ENCODE measurements at regions not wholly inside any gene's neighbourhood (a gene's known extent, or its start where the extent isn't known, plus 50 kb on each side); places are given as distances from the start of the nearest gene placed in this dataset.
"Not testable (repeated sequence)": the region's sequence is repeated elsewhere in the genome, so short reads cannot be mapped to it uniquely, and the experiment has no call there.

DNA sequence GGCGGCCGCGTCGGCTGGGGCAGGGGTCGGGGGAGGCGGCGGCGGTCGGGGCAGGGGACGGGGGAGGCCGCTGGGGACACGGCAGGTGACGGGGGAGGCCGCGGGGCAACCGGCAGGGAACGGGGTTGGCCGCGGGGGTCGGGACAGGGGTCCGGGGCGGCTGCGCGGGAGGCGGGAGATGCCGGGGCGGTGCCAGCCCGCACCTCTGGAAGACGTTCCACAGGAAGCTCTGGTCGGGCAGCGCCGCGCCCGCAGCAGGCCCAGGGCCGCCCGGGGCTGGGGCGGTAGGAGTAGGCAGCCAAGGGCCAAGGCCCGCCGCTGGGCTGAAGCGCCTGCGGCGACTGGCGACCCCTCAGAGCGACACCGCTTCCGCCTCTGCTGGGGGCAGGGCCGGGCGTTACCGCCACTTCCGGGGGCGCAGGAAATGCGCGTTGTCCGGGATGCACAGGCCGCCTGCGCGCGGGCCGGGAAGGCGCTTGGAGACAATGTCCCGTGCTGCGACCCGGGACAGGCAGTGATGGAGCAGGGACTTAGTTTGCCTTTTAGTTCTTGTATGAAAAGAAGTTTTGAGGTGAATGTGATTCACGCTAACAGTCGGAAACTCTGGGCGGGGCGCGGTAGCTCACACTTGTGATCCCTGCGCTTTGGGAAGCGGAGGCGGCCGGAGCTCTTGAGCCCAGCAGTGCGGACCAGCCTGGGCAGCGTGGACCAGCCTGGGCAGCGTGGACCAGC is 110.0 kb upstream of the LPCAT1 start:
- peak; percentile 48 for DNase-seq

DNA sequence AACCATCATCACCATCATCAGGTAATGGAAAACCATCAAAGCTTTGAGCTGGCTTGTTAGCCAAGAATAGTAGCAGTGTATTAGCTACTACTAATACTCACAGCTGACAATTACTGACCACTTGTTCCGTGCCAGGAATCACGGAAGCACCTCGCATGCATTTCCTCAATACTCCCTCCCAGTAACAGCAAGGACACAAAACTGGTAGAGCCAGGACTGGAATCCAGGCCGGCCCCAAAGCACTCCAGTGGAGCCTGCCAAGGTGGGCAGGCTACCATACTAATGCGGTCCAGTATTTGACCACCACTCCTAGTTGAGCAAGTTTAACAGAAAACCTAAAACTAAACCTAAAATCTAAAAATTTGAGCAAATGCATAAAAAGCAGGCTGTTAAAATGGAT is 107.2 kb upstream of the LPCAT1 start:
- DNase-seq = not testable (repeated sequence)

DNA sequence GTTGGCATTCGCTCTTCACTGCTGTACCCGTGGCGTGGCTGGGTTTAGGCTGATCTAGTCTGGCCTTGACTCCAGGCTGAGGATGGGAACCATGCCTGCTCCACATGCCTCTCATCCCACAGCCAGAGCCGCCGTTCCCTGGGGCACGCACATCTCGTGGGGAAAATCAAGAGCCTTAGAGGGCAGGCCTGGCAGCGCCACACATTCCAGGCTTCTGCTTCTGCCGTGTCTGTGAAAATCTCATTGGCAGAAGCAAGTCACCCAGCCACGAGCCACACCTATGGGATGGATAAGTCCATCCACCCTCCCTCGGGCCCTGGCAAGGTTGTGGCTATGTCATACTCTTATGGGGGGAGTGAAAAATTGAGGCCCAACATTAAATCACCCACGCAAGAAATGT is 102.6 kb upstream of the LPCAT1 start:
- DNase-seq = not testable (repeated sequence)

DNA sequence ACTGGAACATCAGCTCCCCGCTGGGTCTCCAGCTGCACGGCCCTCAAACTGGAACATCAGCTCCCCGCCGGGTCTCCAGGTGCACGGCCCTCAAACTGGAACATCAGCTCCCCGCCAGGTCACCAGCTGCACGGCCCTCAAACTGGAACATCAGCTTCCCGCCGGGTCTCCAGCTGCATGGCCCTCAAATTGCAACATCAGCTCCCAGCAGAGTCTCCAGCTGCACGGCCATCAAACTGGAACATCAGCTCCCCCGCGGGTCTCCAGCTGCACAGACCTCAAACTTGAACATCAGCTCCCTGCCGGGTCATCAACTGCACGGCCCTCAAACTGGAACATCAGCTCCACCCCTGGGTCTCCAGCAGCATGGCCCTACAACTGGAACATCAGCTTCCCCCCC is 95.8 kb upstream of the LPCAT1 start:
- not testable (repeated sequence) for DNase-seq

DNA sequence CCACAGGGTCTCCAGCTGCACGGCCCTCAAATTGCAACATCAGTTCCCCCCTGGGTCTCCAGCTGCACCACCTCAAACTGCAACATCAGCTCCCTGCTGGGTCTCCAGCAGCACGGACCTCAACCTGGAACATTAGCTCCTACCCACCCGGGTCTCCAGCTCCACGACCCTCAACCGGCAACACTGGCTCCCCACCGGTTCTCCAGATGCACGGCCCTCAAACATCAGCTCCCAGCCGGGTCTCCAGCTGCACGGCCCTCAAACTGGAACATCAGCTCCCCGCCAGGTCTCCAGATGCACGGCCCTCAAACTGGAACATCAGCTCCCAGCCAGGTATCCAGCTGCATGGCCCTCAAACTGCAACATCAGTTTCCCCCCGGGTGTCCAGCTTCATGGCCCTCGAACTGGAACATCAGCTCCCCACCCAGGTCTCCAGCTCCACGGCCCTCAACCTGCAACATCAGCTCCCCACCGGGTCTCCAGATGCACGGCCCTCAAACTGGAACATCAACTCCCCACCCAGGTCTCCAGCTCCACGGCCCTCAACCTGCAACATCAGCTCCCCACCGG is 94.6 kb upstream of the LPCAT1 start:
- DNase-seq = not testable (repeated sequence)

DNA sequence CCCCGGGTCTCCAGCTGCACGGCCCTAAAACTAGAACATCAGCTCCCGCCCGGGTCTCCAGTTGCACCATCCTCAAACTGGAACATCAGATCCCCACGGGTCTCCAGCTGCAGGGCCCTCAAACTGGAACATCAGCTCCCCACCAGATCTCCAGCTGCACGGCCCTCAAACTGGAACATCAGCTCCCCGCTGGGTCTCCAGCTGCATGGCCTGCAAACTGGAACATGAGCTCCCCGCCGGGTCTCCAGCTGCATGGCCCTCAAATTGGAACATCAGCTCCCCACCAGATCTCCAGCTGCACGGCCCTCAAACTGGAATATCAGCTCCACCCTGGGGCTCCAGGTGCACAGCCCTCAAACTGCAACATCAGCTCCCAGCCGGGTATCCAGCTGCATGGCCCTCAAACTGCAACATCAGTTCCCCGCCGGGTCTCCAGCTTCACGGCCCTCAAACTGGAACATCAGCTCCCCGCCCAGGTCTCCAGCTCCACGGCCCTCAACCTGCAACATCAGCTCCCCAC is 93.5 kb upstream of the LPCAT1 start:
- DNase-seq = not testable (repeated sequence)

DNA sequence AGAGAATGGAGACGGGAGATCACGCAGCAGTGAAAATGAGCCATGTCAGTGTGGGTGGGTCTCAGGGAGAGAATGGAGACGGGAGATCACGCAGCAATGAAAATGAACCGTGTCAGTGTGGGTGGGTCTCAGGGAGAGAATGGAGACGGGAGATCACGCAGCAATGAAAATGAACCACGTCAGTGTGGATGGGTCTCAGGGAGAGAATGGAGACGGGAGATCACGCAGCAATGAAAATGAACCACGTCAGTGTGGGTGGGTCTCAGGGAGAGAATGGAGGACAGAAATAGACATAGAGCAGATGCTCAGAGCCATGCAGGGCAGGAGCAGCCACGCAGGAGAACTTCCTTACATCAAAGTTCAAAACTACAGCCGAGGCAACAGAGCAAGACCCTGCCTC is 89.8 kb upstream of the LPCAT1 start:
- DNase-seq = not testable (repeated sequence)

DNA sequence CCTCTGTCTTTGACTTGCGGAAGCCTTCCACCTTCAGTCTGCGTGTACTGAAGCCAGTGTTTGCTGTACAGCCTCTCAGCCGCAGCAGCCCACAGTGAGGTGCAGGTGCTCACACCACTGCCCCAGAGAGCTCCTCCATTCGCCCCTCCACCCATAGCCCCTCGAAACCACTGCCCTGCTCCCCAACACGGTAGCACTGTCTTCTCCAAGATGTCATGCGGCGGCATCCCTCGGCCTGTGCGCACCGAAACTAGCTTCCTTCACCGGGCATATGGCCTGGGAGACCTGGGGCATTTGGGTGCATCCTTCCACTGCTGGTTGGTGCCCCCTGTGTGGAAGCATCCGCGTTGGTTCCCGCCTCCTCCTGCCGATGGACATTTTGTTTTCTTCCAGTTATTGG is 86.8 kb upstream of the LPCAT1 start:
- not testable (repeated sequence) for DNase-seq

DNA sequence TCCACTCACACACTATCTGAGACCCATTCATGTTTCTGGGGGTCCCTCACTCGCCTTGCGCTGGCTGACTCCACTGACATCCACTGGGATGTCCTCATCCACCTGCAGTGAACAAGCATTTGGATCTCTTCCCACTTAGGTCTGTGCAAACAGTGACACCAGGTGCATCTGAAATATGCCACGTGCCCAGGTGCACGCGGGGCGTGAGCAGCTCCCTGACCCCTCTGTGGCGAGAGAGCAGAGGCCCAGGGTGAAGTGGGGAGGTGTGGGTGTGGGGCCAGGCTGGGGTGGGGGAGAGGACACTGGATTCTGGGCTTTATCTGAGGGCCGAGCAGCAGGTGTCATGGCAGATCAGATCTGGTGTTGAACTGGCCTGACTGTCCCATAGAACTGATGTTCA is 85.4 kb upstream of the LPCAT1 start:
- DNase-seq = not testable (repeated sequence)

DNA sequence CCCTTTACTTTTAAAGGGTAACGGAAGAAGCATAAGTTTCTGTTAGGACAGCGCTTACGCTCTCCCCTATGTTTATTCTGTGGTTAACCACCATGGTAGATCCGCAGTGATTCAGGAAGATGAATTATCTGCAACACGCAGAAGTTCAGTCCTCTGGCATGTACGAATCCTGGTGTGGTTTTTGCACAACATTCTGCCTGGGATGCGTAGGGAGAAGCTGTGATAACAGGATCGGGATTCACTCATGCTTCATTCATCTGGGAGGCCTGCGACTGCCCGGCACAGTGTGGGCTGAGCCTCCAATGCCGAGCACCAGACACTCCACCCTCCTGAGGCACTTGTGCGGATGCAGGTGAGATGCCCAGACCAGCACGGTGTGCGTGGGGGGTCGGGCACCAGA is 84.6 kb upstream of the LPCAT1 start:
- DNase-seq = not testable (repeated sequence)

DNA sequence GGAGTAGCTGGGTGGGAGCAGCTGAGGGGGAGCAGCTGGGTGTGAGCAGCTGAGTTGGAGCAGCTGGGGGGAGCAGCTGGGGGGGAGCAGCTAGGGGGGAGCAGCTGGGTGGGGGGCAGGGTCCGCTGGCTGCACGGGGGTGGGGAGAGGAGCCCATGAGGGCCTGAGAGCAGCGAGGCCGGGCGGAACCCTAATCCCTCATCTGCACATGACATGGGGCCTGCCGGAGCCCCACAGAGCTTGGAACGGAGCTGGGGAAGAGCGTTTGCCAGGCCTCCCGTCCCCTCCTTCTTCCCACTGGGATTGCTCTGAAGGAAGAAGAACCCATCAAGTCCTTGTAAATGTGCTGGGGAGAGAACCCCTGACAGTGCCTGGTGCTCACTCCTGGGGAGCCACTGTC is 83.2 kb upstream of the LPCAT1 start:
- not testable (repeated sequence) for DNase-seq

DNA sequence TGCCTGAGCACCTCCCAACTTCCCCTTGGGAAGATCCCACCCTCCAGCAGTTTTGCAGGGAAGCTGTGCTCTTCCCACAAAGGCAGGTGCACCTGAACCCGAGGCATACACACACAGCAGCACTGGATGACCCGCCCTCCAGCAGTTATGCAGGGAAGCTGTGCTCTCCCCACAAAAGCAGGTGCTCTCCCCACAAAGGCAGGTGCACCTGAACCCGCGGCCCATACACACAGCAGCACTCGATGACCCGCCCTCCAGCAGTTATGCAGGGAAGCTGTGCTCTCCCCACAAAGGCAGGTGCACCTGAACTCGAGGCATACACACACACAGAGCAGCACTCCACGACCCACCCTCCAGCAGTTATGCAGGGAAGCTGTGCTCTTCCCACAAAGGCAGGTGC is 80.2 kb upstream of the LPCAT1 start:
- peak; percentile 70 for DNase-seq

DNA sequence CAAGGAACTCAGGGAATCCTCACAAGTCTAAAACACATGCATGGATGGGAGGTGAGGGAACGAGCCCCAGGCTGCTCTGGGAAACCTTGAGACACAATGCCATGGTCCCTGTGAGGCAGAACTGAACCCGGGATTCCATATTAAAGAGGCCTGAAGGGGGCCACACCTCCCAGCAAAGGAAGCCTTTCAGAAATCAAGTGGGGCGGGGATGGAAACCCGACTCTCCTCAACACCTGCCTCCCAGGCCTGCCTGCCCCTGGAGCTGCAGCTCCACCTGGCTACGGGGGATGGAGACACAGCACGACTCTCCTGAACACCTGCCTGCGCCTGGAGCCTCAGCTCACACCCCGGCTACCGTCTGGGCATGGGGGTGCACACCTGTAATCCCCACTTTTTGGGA is 77.8 kb upstream of the LPCAT1 start:
- DNase-seq = peak; percentile 0

DNA sequence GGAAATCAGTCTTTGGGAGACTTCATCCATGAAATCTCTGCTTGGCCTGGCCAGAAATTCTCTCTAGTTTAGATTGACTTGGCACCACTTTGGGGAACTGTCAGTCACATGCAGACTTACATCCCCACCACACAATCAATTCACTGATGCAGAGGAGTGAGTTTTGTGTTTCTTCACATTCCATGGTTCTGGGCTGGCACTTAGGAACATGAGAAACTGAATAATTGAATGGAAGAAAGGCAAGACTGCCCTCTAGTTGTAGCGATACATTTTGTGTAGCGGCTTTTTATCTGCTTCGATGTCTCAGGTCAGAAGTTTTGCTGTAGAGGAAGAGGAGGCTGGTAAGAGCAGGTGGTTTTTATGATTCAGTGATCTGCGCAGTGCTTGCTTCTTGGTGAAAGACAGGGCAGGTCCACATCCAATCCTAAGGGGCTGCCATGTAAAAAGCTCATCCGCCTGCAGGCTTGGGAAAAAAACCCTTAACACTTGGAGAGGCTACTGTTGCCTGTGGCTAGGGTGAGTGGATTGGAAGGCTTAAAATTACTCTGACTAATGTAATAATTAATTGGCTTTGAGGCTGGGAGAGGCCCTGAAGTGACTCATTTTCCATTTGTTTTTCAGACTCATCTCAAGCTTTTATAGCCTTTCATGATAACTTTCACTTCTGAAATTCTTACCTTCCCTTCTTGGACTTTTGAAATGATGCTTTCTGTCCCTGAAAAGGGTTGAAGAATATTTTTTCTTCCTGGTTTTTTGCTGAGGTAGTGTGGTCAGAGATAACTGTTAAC is 75.4 kb upstream of the LPCAT1 start:
- not testable (repeated sequence) for DNase-seq

DNA sequence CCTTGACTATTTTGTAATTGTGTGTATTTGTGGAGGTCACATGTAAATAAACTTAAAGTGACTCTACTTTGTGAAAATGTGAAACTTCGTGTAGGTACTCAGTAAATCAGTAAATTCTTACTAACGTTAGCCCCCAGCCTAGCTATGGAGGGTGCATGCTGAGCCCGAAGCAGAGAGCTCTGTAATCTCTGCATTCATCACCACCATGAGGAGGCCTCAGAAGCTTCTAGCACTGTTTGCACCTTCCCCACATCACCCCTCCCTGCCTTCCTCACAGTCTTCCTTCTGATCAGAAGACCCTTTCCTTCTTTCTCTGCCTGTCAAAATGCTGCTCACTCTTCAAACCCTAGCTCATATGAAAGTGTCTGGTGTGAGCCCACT is 73.3 kb upstream of the LPCAT1 start:
- DNase-seq = not testable (repeated sequence)

DNA sequence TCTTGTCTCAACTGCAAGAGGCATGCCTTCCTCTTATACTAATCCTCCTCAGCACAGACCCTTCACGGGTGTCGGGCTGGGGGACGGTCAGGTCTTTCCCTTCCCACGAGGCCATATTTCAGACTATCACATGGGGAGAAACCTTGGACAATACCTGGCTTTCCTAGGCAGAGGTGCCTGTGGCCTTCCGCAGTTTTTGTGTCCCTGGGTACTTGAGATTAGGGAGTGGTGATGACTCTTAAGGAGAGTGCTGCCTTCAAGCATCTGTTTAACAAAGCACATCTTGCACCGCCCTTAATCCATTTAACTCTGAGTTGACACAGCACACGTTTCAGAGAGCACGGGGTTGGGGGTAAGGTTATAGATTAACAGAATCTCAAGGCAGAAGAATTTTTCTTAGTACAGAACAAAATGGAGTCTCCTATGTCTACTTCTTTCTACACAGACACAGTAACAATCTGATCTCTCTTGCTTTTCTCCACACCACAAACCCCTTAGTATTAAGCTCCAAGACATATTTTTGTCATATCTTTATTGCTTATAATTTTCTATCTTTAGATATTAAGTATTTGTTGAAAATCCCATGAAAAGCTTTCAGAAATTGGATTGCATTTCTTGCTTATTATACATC is 72.8 kb upstream of the LPCAT1 start:
- DNase-seq = not testable (repeated sequence)

DNA sequence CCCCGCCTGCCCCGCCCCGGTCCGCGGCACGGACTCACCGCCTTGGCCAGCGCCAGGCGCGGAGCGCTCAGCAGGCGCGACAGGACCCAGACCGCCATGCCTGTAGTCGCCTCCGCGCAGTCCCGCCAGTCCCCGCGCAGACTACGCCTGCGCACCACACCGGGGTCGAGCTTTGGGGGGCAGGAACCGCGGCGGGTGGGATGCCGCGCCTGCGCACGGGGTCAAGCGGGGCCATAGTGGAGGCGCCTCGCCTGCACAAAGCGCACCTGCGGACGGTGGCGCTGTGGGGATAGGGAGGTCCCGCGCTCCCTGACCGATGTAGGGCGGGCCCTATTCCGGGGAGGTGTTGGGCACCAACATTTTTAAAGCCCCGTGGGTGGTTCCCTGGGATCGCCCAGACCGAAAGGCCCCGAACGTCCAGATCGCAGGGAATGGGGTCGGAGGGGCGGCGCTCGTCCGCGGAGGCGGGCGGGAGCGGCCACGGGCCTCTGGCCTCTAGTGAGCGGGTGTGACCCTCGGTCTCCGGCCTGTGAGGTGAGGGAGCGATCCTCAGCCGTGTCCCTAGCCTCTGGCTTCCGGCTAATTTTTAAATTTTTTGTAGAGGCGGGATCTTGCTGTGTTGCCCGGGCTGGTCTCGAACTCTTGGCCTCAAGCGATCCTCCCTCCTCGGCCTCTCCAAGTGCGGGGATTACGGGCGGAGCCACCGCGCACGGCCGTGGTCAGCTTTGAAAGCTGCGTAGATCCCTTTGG is 70.8 kb upstream of the LPCAT1 start:
- peak; percentile 72 for DNase-seq

DNA sequence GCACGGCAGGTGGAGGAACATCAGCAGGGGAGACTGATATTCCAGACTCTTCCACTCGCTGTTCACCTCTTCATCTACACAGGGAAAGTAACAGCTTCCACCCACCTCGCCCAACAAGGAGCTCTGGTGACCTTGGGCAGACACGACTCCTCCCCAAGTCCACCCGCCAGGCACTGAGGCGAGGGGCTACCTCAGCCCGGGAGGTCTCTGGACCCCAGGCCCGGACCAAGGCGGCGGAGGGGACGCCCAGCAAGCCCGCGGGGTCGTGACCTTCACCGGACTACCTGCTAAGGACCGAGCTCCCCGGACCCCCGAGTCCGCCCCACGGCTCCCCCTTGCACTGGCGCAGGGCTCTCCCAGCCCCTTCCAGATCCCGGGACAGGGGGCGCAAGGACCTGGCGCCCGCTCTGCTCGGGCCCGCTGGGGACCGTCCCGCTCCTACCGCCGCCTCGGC is 70.2 kb upstream of the LPCAT1 start:
- no peak for DNase-seq

DNA sequence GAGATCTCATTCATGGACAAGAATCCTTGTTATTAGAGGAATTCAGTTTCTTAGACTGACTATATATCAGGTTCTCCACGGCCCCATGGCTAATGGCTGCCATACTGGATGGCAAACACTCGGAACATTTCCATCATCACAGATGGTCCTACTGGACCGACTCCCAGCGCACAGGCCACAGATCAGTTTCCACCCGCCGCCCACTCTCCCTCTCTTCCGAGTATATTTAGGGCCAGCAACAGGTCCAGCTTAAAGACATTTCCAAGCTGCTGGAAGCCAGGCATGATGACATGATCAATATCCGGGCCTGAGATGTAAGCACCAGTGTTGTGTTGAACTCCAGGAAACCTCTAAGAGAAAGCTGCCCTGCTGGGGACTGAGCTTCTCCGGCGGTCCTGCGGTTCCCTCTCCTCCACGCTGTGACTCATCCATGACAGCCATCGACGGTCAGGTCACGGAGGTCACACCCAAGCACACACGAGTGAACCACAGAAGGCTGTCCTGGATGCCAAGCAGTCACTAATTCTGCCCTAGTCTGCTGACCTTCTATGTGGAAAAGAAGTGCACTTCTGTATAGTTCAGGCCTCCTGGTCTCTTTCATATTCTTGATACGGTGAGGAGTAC is 64.4 kb upstream of the LPCAT1 start:
- not testable (repeated sequence) for DNase-seq

DNA sequence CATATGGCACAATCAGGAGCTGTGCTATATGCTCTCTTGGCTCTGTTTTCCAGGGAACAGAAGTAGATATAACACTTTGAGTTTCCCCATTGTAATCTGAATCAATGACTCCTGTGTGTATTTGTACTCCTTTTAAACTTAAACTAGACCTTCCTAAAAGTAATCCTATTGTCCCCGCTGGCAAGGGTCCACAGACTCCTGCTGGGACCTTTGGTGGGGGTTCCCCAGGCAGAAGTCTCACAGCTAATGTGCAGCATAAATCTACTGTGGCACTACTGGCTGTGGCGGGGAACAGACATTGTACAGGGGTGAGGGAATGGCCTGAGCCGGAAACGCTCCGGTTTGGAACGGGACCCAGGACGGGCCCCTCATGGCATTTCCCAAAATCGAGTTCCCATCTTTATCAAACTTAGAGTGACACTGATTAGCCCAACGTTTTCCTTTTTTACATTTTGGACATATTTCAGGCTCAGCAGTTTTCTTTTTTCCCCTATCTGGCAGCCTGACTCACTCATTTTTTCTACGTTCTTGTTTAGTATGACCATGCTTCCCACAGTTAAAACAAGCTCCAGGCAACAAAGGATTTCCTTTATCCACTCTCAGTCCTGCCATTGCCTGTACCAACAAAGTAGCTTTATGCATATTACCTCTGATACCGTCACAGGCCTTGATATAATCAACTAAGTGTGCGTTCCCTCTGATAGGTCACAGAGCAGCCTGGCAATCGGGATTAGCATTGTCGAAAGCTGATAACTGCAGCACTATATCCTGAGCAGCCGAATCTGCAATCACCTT is 59.5 kb upstream of the LPCAT1 start:
- DNase-seq = not testable (repeated sequence)

DNA sequence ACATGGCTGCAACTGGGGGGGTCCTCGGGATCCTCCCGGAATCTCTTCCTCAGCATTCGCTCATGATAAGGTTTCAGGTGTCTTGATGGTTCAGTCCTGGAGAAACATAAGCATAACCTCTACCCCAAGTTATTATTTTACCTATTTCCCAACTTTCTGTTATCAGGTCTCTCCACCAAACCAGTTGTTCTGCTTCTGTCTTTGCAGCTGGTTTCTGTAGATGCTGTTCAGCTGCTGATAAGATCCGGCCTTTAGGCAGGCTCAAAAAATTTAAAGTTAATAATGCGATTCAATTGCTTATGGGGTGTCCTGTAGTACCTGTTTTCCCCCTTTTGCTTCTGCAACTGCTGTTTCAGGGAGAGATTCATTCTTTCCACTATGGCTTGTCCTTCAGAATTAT is 55.6 kb upstream of the LPCAT1 start:
- not testable (repeated sequence) for DNase-seq

Measured in NCI-H526 treated with DMSO at 0.1 percent for 48 hours (cell line).